NT2/D1 (cell line): ENCODE measurements at regions not wholly inside any gene's neighbourhood (a gene's known extent, or its start where the extent isn't known, plus 50 kb on each side); places are given as distances from the start of the nearest gene placed in this dataset.

Source experiments
- SUZ12 ChIP-seq: IDR thresholded peaks from 2 replicates; pipeline ENCODE4 v1.6.1; 2011; ENCODE audit not compliant: insufficient read length, insufficient read depth; ENCODE audit errors: extremely low read depth
- YY1 ChIP-seq: IDR thresholded peaks from 2 replicates; pipeline ENCODE4 v1.6.1; 2011; ENCODE audit not compliant: insufficient read length, insufficient read depth
- ZNF274 ChIP-seq: IDR thresholded peaks from 2 replicates; pipeline ENCODE4 v1.6.1; 2011; ENCODE audit warnings: mild to moderate bottlenecking, low read depth, low read length

GRCh38 chr18:73742957-73743356 is 404.7 kb downstream of the FBXO15 start:
- TF ChIP-seq SUZ12 (no peak), YY1 (no peak), ZNF274 (no peak)
